ENCODE measurements at regions not wholly inside any gene's neighbourhood (a gene's known extent, or its start where the extent isn't known, plus 50 kb on each side); places are given as distances from the start of the nearest gene placed in this dataset.
"Not testable (repeated sequence)": the region's sequence is repeated elsewhere in the genome, so short reads cannot be mapped to it uniquely, and the experiment has no call there.

DNA sequence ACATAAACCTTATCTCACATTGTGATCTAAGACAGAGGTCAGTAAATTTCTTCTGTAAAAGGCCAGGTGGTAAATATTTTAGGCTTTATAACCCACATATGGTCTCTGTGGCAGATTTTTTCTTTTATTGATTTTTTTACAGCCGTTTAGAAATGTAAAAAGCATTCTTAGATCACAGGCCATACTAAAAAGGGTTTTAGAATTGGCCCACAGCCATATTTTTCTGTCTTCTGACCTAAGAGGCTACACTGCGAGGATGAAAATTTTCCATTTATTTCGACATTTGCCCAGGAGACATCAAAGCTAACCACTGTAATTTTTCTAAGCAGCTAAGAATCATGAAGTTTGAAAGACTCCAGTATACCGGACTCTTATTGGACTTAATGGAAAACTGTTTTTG, 377.2 kb upstream of the SGO1 start:
- ATAC-seq: no peak
- TF ChIP-seq, protein P1, sequence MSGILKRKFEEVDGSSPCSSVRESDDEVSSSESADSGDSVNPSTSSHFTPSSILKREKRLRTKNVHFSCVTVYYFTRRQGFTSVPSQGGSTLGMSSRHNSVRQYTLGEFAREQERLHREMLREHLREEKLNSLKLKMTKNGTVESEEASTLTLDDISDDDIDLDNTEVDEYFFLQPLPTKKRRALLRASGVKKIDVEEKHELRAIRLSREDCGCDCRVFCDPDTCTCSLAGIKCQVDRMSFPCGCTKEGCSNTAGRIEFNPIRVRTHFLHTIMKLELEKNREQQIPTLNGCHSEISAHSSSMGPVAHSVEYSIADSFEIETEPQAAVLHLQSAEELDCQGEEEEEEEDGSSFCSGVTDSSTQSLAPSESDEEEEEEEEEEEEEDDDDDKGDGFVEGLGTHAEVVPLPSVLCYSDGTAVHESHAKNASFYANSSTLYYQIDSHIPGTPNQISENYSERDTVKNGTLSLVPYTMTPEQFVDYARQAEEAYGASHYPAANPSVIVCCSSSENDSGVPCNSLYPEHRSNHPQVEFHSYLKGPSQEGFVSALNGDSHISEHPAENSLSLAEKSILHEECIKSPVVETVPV (CRISPR knock-in tag; IDR thresholded peaks at IDR 0.05): no peak
- TF ChIP-seq TCF4 (CRISPR knock-in tag; IDR thresholded peaks at IDR 0.05; ENCODE audit: borderline replicate concordance) (no peak), ZNF8 (CRISPR knock-in tag; IDR thresholded peaks at IDR 0.05) (no peak), CSDC2 (CRISPR knock-in tag; IDR thresholded peaks at IDR 0.05) (no peak), BACH2 (CRISPR knock-in tag; IDR thresholded peaks at IDR 0.05; ENCODE audit: borderline replicate concordance) (no peak), RARB (CRISPR knock-in tag; IDR thresholded peaks at IDR 0.05) (no peak), SNAI2 (CRISPR knock-in tag; IDR thresholded peaks at IDR 0.05) (no peak)

GRCh38 chr3:20561166-20561565, 375.2 kb upstream of the SGO1 start:
- no peak for TF ChIP-seq POU6F1 (CRISPR knock-in tag; IDR thresholded peaks at IDR 0.05; ENCODE audit: borderline replicate concordance, low read depth)
- TF ChIP-seq CREB5 (CRISPR knock-in tag; IDR thresholded peaks at IDR 0.05; ENCODE audit: low read depth): no peak
- TF ChIP-seq ZNF70 (CRISPR knock-in tag; IDR thresholded peaks at IDR 0.05): no peak
- TF ChIP-seq ARNTL (CRISPR knock-in tag; IDR thresholded peaks at IDR 0.05; ENCODE audit: borderline replicate concordance, low read depth): no peak
- TF ChIP-seq ZNF8 (CRISPR knock-in tag; IDR thresholded peaks at IDR 0.05): no peak
- no peak for TF ChIP-seq OSR1 (CRISPR knock-in tag; IDR thresholded peaks at IDR 0.05)
- TF ChIP-seq RARB (CRISPR knock-in tag; IDR thresholded peaks at IDR 0.05): peak; percentile 75; the same call in 1 of the 2 replicates
- TF ChIP-seq ISL1 (CRISPR knock-in tag; IDR thresholded peaks at IDR 0.05): 0 out of 2 replicates have a peak, but pooled peaks have one; percentile 24
- TF ChIP-seq CSDC2 (CRISPR knock-in tag; IDR thresholded peaks at IDR 0.05): no peak
- TF ChIP-seq ESRRG (CRISPR knock-in tag; IDR thresholded peaks at IDR 0.05): no peak
- TF ChIP-seq ZNF565 (CRISPR knock-in tag; conservative IDR thresholded peaks at IDR 0.05; ENCODE audit: low read depth): no peak
- no peak for TF ChIP-seq ZFP3 (CRISPR knock-in tag; IDR thresholded peaks at IDR 0.05)
- no peak for TF ChIP-seq TCF4 (CRISPR knock-in tag; IDR thresholded peaks at IDR 0.05; ENCODE audit: borderline replicate concordance)
- no peak for TF ChIP-seq ZC3H10 (CRISPR knock-in tag; IDR thresholded peaks at IDR 0.05)
- no peak for TF ChIP-seq SNAI2 (CRISPR knock-in tag; IDR thresholded peaks at IDR 0.05)
- no peak for TF ChIP-seq BACH2 (CRISPR knock-in tag; IDR thresholded peaks at IDR 0.05; ENCODE audit: borderline replicate concordance)
- peak; percentile 40; the same call in 1 of the 2 replicates for TF ChIP-seq TOX (CRISPR knock-in tag; IDR thresholded peaks at IDR 0.05; ENCODE audit: borderline replicate concordance)
- no peak for TF ChIP-seq PPARA (CRISPR knock-in tag; IDR thresholded peaks at IDR 0.05; ENCODE audit: borderline replicate concordance)
- TF ChIP-seq ZFP30 (CRISPR knock-in tag; IDR thresholded peaks at IDR 0.05): no peak
- TF ChIP-seq GLIS3 (CRISPR knock-in tag; IDR thresholded peaks at IDR 0.05): no peak
- TF ChIP-seq, protein P1 (CRISPR knock-in tag; IDR thresholded peaks at IDR 0.05): no peak
- TF ChIP-seq, protein P2, sequence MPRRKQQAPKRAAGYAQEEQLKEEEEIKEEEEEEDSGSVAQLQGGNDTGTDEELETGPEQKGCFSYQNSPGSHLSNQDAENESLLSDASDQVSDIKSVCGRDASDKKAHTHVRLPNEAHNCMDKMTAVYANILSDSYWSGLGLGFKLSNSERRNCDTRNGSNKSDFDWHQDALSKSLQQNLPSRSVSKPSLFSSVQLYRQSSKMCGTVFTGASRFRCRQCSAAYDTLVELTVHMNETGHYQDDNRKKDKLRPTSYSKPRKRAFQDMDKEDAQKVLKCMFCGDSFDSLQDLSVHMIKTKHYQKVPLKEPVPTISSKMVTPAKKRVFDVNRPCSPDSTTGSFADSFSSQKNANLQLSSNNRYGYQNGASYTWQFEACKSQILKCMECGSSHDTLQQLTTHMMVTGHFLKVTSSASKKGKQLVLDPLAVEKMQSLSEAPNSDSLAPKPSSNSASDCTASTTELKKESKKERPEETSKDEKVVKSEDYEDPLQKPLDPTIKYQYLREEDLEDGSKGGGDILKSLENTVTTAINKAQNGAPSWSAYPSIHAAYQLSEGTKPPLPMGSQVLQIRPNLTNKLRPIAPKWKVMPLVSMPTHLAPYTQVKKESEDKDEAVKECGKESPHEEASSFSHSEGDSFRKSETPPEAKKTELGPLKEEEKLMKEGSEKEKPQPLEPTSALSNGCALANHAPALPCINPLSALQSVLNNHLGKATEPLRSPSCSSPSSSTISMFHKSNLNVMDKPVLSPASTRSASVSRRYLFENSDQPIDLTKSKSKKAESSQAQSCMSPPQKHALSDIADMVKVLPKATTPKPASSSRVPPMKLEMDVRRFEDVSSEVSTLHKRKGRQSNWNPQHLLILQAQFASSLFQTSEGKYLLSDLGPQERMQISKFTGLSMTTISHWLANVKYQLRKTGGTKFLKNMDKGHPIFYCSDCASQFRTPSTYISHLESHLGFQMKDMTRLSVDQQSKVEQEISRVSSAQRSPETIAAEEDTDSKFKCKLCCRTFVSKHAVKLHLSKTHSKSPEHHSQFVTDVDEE (CRISPR knock-in tag; IDR thresholded peaks at IDR 0.05): no peak
- TF ChIP-seq, protein P3, sequence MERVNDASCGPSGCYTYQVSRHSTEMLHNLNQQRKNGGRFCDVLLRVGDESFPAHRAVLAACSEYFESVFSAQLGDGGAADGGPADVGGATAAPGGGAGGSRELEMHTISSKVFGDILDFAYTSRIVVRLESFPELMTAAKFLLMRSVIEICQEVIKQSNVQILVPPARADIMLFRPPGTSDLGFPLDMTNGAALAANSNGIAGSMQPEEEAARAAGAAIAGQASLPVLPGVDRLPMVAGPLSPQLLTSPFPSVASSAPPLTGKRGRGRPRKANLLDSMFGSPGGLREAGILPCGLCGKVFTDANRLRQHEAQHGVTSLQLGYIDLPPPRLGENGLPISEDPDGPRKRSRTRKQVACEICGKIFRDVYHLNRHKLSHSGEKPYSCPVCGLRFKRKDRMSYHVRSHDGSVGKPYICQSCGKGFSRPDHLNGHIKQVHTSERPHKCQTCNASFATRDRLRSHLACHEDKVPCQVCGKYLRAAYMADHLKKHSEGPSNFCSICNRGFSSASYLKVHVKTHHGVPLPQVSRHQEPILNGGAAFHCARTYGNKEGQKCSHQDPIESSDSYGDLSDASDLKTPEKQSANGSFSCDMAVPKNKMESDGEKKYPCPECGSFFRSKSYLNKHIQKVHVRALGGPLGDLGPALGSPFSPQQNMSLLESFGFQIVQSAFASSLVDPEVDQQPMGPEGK (CRISPR knock-in tag; IDR thresholded peaks at IDR 0.05; ENCODE audit: borderline replicate concordance): no peak
- ATAC-seq: peak; percentile 96

DNA sequence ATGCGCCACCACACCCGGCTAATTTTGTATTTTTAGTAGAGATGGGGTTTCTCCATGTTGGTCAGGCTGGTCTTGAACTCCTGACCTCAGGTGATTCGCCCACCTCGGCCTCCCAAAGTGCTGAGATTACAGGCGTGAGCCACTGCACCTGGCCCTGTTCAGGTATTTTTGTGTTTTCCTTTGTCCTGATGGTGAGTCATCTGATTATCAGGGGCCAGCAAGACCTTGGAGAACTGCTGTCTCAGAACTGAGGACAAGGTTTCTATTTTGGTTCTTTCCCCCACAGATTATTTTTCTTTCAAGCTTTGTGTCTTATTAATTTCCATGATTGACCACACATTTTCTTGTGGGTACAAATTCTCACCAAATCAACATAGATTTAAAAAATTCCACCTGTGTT, 374.4 kb upstream of the SGO1 start:
- ATAC-seq: not testable (repeated sequence)

Data from SK-N-SH treated with all-trans-retinoic acid at 6 μM for 48 hours (cell line).